HL-60 (cell line): ENCODE measurements at regions not wholly inside any gene's neighbourhood (a gene's known extent, or its start where the extent isn't known, plus 50 kb on each side); places are given as distances from the start of the nearest gene placed in this dataset.

Experiments used
- CTCF ChIP-seq: IDR thresholded peaks from one replicate; pipeline ENCODE4 v1.5.1; 2011; ENCODE audit warnings: low read length, control low read depth, inconsistent platforms; ENCODE audit not compliant: insufficient read depth
- GABPA ChIP-seq: IDR thresholded peaks from 2 replicates; pipeline ENCODE4 v1.6.1; 2012; ENCODE audit warnings: low read depth
- POLR2AphosphoS5 ChIP-seq: IDR thresholded peaks from 2 replicates; pipeline ENCODE4 v1.6.1; 2012; ENCODE audit warnings: low read depth
- REST ChIP-seq: IDR thresholded peaks from 2 replicates; pipeline ENCODE4 v1.6.1; 2012; ENCODE audit warnings: low read depth; ENCODE audit not compliant: insufficient replicate concordance

- TF ChIP-seq CTCF (no peak), REST (no peak), POLR2AphosphoS5 (no peak), GABPA (no peak)
Observed at GRCh38 chr14:55909879-55910278, 208.3 kb upstream of the PELI2 start.
